ENCODE measurements at regions not wholly inside any gene's neighbourhood (a gene's known extent, or its start where the extent isn't known, plus 50 kb on each side); places are given as distances from the start of the nearest gene placed in this dataset.

GRCh38 chr2:120418174-120418787, 72.3 kb downstream of the INHBB start:
- 74% methylated on average over 11 of the region's 13 CpGs for WGBS (ENCODE audit: insufficient coverage, low coverage, low lambda C conversion rate, missing lambda C conversion rate)
- no peaks in the 10 kb centered on the region for H3K4me1 ChIP-seq
- peak in 1 of 3 donors; percentile 22 for DNase-seq

GRCh38 chr2:120419073-120419472, 73.1 kb downstream of the INHBB start:
- ATAC-seq (no peak), DNase-seq (peak in 1 of 3 donors; percentile 26)

More at GRCh38 chr2:120418174-120418787, 72.3 kb downstream of the INHBB start:
- no peaks in the 10 kb centered on the region for H3K36me3 ChIP-seq
- ATAC-seq: no peak
- intact Hi-C loops (cut with DNase I): no loop called here
- TF ChIP-seq POLR2A (IDR thresholded peaks at IDR 0.05) (no peak), CTCF (IDR thresholded peaks at IDR 0.05) (no peak)
- no peak overlapping the region for H3K4me3 ChIP-seq
- no peak overlapping the region for H3K27ac ChIP-seq
- H3K9me3 ChIP-seq: no peaks in the 10 kb centered on the region
- H3K27me3 ChIP-seq: no peaks in the 10 kb centered on the region

GRCh38 chr2:120419955-120420354, 74.0 kb downstream of the INHBB start:
- H3K36me3 ChIP-seq: no peaks in the 10 kb centered on the region
- H3K4me3 ChIP-seq: no peak overlapping the region
- no peaks in the 10 kb centered on the region for H3K4me1 ChIP-seq
- no peak overlapping the region for H3K27ac ChIP-seq
- no peaks in the 10 kb centered on the region for H3K27me3 ChIP-seq
- DNase-seq (no peak), ATAC-seq (no peak)
- no peaks in the 10 kb centered on the region for H3K9me3 ChIP-seq
- intact Hi-C loops (cut with DNase I): no loop called here
- TF ChIP-seq POLR2A (IDR thresholded peaks at IDR 0.05): no peak

More at GRCh38 chr2:120419073-120419472, 73.1 kb downstream of the INHBB start:
- TF ChIP-seq POLR2A (IDR thresholded peaks at IDR 0.05) (no peak), CTCF (IDR thresholded peaks at IDR 0.05) (no peak)
- Histone ChIP-seq H3K36me3 (no peaks in the 10 kb centered on the region), H3K4me3 (no peak overlapping the region), H3K27me3 (no peaks in the 10 kb centered on the region), H3K27ac (no peak overlapping the region), H3K9me3 (no peaks in the 10 kb centered on the region), H3K4me1 (no peaks in the 10 kb centered on the region)
- 50% methylated on average over 1 of the region's 6 CpGs for WGBS (ENCODE audit: insufficient coverage, low coverage, low lambda C conversion rate, missing lambda C conversion rate)
- intact Hi-C loops (cut with DNase I): no loop called here

GRCh38 chr2:120421126-120421829, 75.3 kb downstream of the INHBB start:
- 87% methylated on average over 3 of the region's 12 CpGs for WGBS (ENCODE audit: insufficient coverage, low coverage, low lambda C conversion rate, missing lambda C conversion rate)
- H3K27me3 ChIP-seq: no peaks in the 10 kb centered on the region
- intact Hi-C loops (cut with DNase I): no loop called here
- H3K27ac ChIP-seq: no peak overlapping the region
- H3K9me3 ChIP-seq: no peaks in the 10 kb centered on the region
- H3K36me3 ChIP-seq: no peaks in the 10 kb centered on the region
- TF ChIP-seq POLR2A (IDR thresholded peaks at IDR 0.05) (no peak), CTCF (IDR thresholded peaks at IDR 0.05) (no peak)
- no peak for ATAC-seq
- no peak overlapping the region for H3K4me3 ChIP-seq
- DNase-seq: no peak
- no peaks in the 10 kb centered on the region for H3K4me1 ChIP-seq

GRCh38 chr2:120421830-120422175, 75.9 kb downstream of the INHBB start:
- Histone ChIP-seq H3K9me3 (no peaks in the 10 kb centered on the region), H3K4me3 (no peak overlapping the region), H3K27me3 (no peaks in the 10 kb centered on the region), H3K27ac (no peak overlapping the region), H3K4me1 (no peaks in the 10 kb centered on the region), H3K36me3 (no peaks in the 10 kb centered on the region)
- no peak for DNase-seq
- ATAC-seq: no peak
- intact Hi-C loops (cut with DNase I): no loop called here
- 67% methylated on average over 5 of the region's 7 CpGs for WGBS (ENCODE audit: insufficient coverage, low coverage, low lambda C conversion rate, missing lambda C conversion rate)
- TF ChIP-seq CTCF (IDR thresholded peaks at IDR 0.05): no peak
- TF ChIP-seq POLR2A (IDR thresholded peaks at IDR 0.05): no peak
